K562 (cell line): ENCODE measurements at regions not wholly inside any gene's neighbourhood (a gene's known extent, or its start where the extent isn't known, plus 50 kb on each side); places are given as distances from the start of the nearest gene placed in this dataset.

ENCODE experiments used
- ATAC-seq: fragments of 200-7000 bp; cut with Tn5 transposase; 3 replicates; pipeline ENCODE4 v1.9.1; 2020; ENCODE audit warnings: moderate library complexity
- BruUV-seq: library from RNA; stranded (reverse); fragments of 400-500 nt; replicated peaks from 2 replicates; lab custom pipeline; 2021; lab: Mats Ljungman, UMichigan
- CTCF ChIA-PET: fragments of 300-600 bp; formaldehyde crosslinking; extraction: SDS; loops from one replicate; lab custom pipeline; 2021; ENCODE audit warnings: low intra/inter-chr PET ratio; lab: Yijun Ruan, JAX
- POLR2A ChIA-PET: fragments of 300-600, 350-650 bp; sonication (Branson Sonifier 250); formaldehyde crosslinking; extraction: SDS; loops from one replicate; lab custom pipeline; 2021; ENCODE audit warnings: antibody characterized with exemption, inconsistent platforms; lab: Yijun Ruan, JAX
- DNase-seq, 4 experiments: peaks; one replicate each; pipeline versions ENCODE4 v3.0.0 to v3.0.0-alpha.2; 2011 to 2018; ENCODE audit warnings: low spot score in 3 of 4, mixed read lengths in 3 of 4; ENCODE audit errors: extremely low read depth in 1 of 4
- FAIRE-seq: peaks from 2 replicates; lab custom pipeline; 2011; peaks lifted over from hg19 to GRCh38; lab: Jason Lieb, UNC
- H2AFZ ChIP-seq: 2 replicates; pipeline ENCODE4 v1.6.0; 2011; ENCODE audit warnings: low read depth, low read length, control low read depth, inconsistent platforms
- H3K27ac ChIP-seq: fragments of 200-600 bp; 3 replicates; pipeline ENCODE4 v1.8.0; 2011; ENCODE audit warnings: low read depth, mild to moderate bottlenecking, control low read depth, inconsistent platforms, low read length, moderate library complexity, mixed read lengths; ENCODE audit errors: extremely low read depth
- H3K27me3 ChIP-seq, 2 experiments: fragments of 300-600 bp in 1 of 2; 2 replicates in 1 of 2; 3 replicates in 1 of 2; pipeline versions ENCODE4 v1.6.0 to v1.8.0; 2011; ENCODE audit warnings: inconsistent platforms in 2 of 2, low read length in 2 of 2, mild to moderate bottlenecking in 1 of 2, mixed read lengths in 1 of 2, moderate library complexity in 1 of 2; ENCODE audit not compliant: control insufficient read depth in 2 of 2, insufficient read depth in 2 of 2
- H3K36me3 ChIP-seq: fragments of 300-600 bp; 3 replicates; pipeline ENCODE4 v1.8.0; 2011; ENCODE audit warnings: mild to moderate bottlenecking, low read length, inconsistent platforms; ENCODE audit not compliant: control insufficient read depth, insufficient read depth
- H3K4me1 ChIP-seq, 2 experiments: fragments of 200-600 bp in 1 of 2; replicated peaks in 1 of 2; 2 replicates in 1 of 2; 3 replicates in 1 of 2; pipeline versions ENCODE4 v1.5.1 to v1.8.0; 2011; ENCODE audit warnings: inconsistent platforms in 2 of 2, low read length in 2 of 2, mild to moderate bottlenecking in 1 of 2, mixed read lengths in 1 of 2, moderate library complexity in 1 of 2; ENCODE audit not compliant: control insufficient read depth in 2 of 2, insufficient read depth in 2 of 2
- H3K4me2 ChIP-seq: 2 replicates; pipeline ENCODE4 v1.6.1; 2011; ENCODE audit warnings: low read length, control low read depth, inconsistent platforms, mixed read lengths; ENCODE audit not compliant: insufficient read depth
- H3K4me3 ChIP-seq: fragments of 200-600 bp; sonication (generic), shearing (Covaris generic); 2 replicates; pipeline ENCODE4 v1.5.1; 2016; ENCODE audit warnings: control low read depth, inconsistent platforms
- H3K79me2 ChIP-seq: fragments of 200-600 bp; 3 replicates; pipeline ENCODE4 v1.8.0; 2011; ENCODE audit warnings: low read length, inconsistent platforms; ENCODE audit not compliant: control insufficient read depth, insufficient read depth
- H3K9ac ChIP-seq, 2 experiments: 2 replicates each; pipeline versions ENCODE4 v1.6.0 to v1.6.1; 2011; ENCODE audit warnings: low read depth in 2 of 2, low read length in 2 of 2, control low read depth in 1 of 2, inconsistent platforms in 1 of 2, mild to moderate bottlenecking in 1 of 2, mixed read lengths in 1 of 2; ENCODE audit not compliant: insufficient read depth in 1 of 2
- H3K9me1 ChIP-seq: one replicate; pipeline ENCODE4 v1.6.0; 2011; ENCODE audit warnings: inconsistent platforms, mild to moderate bottlenecking, low read length, moderate library complexity; ENCODE audit not compliant: control insufficient read depth, insufficient read depth
- H3K9me3 ChIP-seq: replicated peaks from 2 replicates; pipeline ENCODE4 v1.5.1; 2011; ENCODE audit warnings: low read depth, low read length, inconsistent platforms; ENCODE audit not compliant: control insufficient read depth, insufficient read depth
- H4K20me1 ChIP-seq: replicated peaks from 2 replicates; pipeline ENCODE4 v1.6.1; 2011; ENCODE audit warnings: low read length, inconsistent platforms, mixed read lengths; ENCODE audit not compliant: control insufficient read depth, insufficient read depth
- HDAC6 ChIP-seq: IDR thresholded peaks from 2 replicates; pipeline ENCODE4 v1.6.1; 2012; ENCODE audit warnings: low read depth, mild to moderate bottlenecking, control low read depth, inconsistent platforms, low read length, moderate library complexity
- NR2C2 ChIP-seq, 2 experiments: fragments of 200-800 bp in 1 of 2; sonication (Bioruptor generic) in 1 of 2; sonication (generic) in 1 of 2; formaldehyde crosslinking in 1 of 2; IDR thresholded peaks; 2 replicates each; pipeline versions ENCODE4 v1.6.1 to v1.8.0; 2016 to 2022; ENCODE audit warnings: mild to moderate bottlenecking in 1 of 2, missing compliant biosample characterization in 1 of 2, missing genetic modification characterization in 1 of 2, missing genetic modification reagents in 1 of 2
- ZNF584 ChIP-seq: fragments of 200-800 bp; sonication (Bioruptor generic); IDR thresholded peaks from 2 replicates; pipeline ENCODE4 v1.6.1; 2016; ENCODE audit warnings: low read depth, mild to moderate bottlenecking, missing genetic modification characterization, missing compliant biosample characterization
- WGBS: fragments of 100-300 bp; shearing (Covaris generic); methylation state at CpG from one replicate; pipeline ENCODE4 v1.1.6; 2016; ENCODE audit warnings: low coverage, mixed read lengths; ENCODE audit not compliant: insufficient coverage; ENCODE audit errors: missing lambda C conversion rate; 5-methylcytosine and 5-hydroxymethylcytosine counted together
- in situ Hi-C: fragments of 300-500 bp; cut with MboI; formaldehyde crosslinking; loops from 4 replicates; pipeline ENCODE4 v1.15.0; 2018; ENCODE audit warnings: inconsistent platforms, mixed read lengths
- intact Hi-C: fragments of 100-400 bp; cut with micrococcal nuclease; formaldehyde crosslinking; loops from 2 replicates; pipeline ENCODE4 v1.14.2; 2022

DNA sequence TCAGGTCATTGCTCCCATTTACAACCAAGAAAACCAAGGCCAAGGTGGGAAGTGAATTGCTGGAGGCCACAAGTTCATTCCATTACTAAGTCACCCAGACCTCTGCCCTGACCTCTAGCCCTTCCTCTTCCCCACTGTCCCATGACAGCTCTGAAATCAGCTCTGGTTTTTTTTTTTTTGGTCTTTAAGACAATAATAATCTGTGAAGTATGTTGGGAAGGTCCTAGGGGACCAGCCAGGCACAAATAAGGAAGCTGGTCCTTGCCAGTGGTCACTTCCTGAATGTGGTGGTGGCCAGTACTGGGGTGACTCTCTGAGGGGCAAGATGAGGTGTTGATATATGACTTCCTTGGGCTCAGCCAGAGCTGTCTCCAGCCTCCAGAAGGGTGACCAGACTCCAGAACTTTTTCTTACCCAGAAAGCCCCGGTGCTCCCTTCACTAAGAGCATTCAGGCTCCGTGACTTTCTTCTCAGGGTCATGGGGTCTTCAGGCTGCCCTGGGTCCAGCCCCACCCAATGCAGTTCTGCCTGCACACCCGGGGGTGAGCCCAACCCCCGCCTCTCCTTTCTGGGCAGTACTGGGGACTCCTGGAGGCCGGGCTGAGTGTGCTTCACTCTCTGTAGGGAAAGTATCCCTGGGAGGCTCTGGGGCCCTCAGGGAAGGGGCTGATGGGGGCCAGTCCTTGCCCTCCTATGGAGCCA, 159.6 kb downstream of the PTPRU start:
- Histone ChIP-seq H3K4me1 (peaks cover 0 to 6% of the 10 kb centered on the region in 2 experiments; a peak in 1 of 5 replicates), H3K9ac (no peak overlapping the region), H3K9me3 (no peaks in the 10 kb centered on the region), H2AFZ (no peak overlapping the region), H3K27me3 (no peaks in the 10 kb centered on the region; a peak in 1 of 5 replicates), H3K27ac (no peak overlapping the region), H3K36me3 (no peaks in the 10 kb centered on the region), H3K4me3 (no peak overlapping the region), H3K9me1 (no peaks in the 10 kb centered on the region), H4K20me1 (peaks cover 10% of the 10 kb centered on the region), H3K4me2 (no peak overlapping the region), H3K79me2 (no peaks in the 10 kb centered on the region)
- WGBS: 2% methylated on average over 5 of the region's 5 CpGs
- ATAC-seq (no peak), FAIRE-seq (no peak), DNase-seq (no peak)
- no TSS peak for BruUV-seq
- POLR2A ChIA-PET: interaction anchor here (0.6 to 1.2 kb wide), 5 partner anchors 15 to 1149 kb away, joined by 3 to 6 read pairs (median 4); no protein-coding TSS in a partner anchor
- in situ Hi-C loops (no loop called here), intact Hi-C loops (loop anchor here (2.0 kb wide), 1 partner anchor 1011 kb away; no protein-coding TSS in a partner anchor)
- TF ChIP-seq NR2C2 (CRISPR knock-in tag; IDR thresholded peaks at IDR 0.05) (no peak), NR2C2 (tag; IDR thresholded peaks at IDR 0.05) (peak; percentile 37; the same call in 1 of the 2 replicates), ZNF584 (CRISPR knock-in tag) (peak; percentile 84; the same call in 1 of the 2 replicates), HDAC6 (no peak)
- CTCF ChIA-PET: no interaction called here
